ENCODE measurements at regions not wholly inside any gene's neighbourhood (a gene's known extent, or its start where the extent isn't known, plus 50 kb on each side); places are given as distances from the start of the nearest gene placed in this dataset.

- TF ChIP-seq CTCF (IDR thresholded peaks at IDR 0.05) = no peak
- DNase-seq (no peak), ATAC-seq (no peak)
- H3K9me3 ChIP-seq = no peaks in the 10 kb centered on the region
- no peak overlapping the region for H3K4me3 ChIP-seq
- WGBS, 3 donors = 84 to 90% (median 88%) methylated on average over 2 of the region's 2 CpGs
- intact Hi-C loops (cut with DNase I) = no loop called here
- H3K27ac ChIP-seq = no peak overlapping the region
- H3K27me3 ChIP-seq (ENCODE audit: insufficient read depth in 3 of 3, low read length in 2 of 3) = no peaks in the 10 kb centered on the region
- no peaks in the 10 kb centered on the region for H3K36me3 ChIP-seq (ENCODE audit: insufficient read depth in 1 of 2, low read depth in 1 of 2)
- H3K4me1 ChIP-seq = no peaks in the 10 kb centered on the region
Measured at GRCh38 chr11:37372667-37373066, 774.6 kb upstream of the RAG2 start.

GRCh38 chr11:37371346-37371970 lies 773.4 kb upstream of the RAG2 start:
- no peak for ATAC-seq
- H3K4me3 ChIP-seq = no peak overlapping the region
- no peaks in the 10 kb centered on the region for H3K27me3 ChIP-seq (ENCODE audit: insufficient read depth in 3 of 3, low read length in 2 of 3)
- no peaks in the 10 kb centered on the region for H3K36me3 ChIP-seq (ENCODE audit: insufficient read depth in 1 of 2, low read depth in 1 of 2)
- no peaks in the 10 kb centered on the region for H3K4me1 ChIP-seq
- no peaks in the 10 kb centered on the region for H3K9me3 ChIP-seq
- intact Hi-C loops (cut with DNase I) = no loop called here
- DNase-seq = no peak
- no peak for TF ChIP-seq CTCF (IDR thresholded peaks at IDR 0.05)
- no peak overlapping the region for H3K27ac ChIP-seq

GRCh38 chr11:37370817-37371216 lies 772.8 kb upstream of the RAG2 start:
- no peaks in the 10 kb centered on the region for H3K9me3 ChIP-seq
- no peak overlapping the region for H3K4me3 ChIP-seq
- H3K27me3 ChIP-seq (ENCODE audit: insufficient read depth in 3 of 3, low read length in 2 of 3) = no peaks in the 10 kb centered on the region
- intact Hi-C loops (cut with DNase I) = no loop called here
- no peak overlapping the region for H3K27ac ChIP-seq
- H3K4me1 ChIP-seq = no peaks in the 10 kb centered on the region
- 77 to 84% (median 84%) methylated on average over 2 of the region's 2 CpGs for whole genome bisulfite sequencing, 3 donors
- H3K36me3 ChIP-seq (ENCODE audit: insufficient read depth in 1 of 2, low read depth in 1 of 2) = no peaks in the 10 kb centered on the region
- DNase-seq (no peak), ATAC-seq (no peak)
- TF ChIP-seq CTCF (IDR thresholded peaks at IDR 0.05) = no peak

DNA sequence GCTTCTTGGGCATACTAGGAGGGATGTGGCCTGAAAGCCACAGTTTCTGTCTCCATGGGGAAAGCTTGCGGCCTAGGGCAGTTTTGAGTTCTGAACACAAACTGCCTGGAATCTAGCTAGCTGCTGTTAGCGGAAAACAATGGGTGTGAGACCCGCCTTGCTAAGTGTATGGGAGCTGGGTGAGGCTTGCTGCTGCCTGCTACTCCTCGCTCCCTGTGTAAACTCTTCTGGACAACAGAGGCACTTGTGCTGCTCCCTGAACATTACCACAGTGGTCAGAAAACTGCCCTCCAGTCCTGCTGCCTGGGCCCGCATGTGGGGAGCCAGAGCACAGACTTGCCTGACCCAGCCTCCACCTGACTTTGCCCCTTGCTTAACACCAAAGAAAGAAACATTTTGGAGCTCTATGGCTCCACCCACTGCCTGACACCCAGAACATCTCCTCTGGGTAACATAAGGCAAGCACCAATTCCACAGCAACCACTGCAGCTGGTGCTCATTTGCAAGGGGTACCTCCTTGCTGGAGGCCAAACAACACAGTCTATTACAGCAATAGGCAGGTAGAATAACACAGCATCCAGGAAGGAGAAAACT lies 766.3 kb upstream of the RAG2 start:
- Histone ChIP-seq H3K9me3 (no peaks in the 10 kb centered on the region), H3K36me3 (ENCODE audit: insufficient read depth in 1 of 2, low read depth in 1 of 2) (no peaks in the 10 kb centered on the region), H3K27me3 (ENCODE audit: insufficient read depth in 3 of 3, low read length in 2 of 3) (no peaks in the 10 kb centered on the region), H3K27ac (no peak overlapping the region), H3K4me1 (no peaks in the 10 kb centered on the region), H3K4me3 (no peak overlapping the region)
- intact Hi-C loops (cut with DNase I) = no loop called here
- TF ChIP-seq CTCF (IDR thresholded peaks at IDR 0.05) = no peak
- DNase-seq = no peak
- ATAC-seq = no peak
- 91 to 94% (median 94%) methylated on average over 5 of the region's 5 CpGs for WGBS, 3 donors

DNA sequence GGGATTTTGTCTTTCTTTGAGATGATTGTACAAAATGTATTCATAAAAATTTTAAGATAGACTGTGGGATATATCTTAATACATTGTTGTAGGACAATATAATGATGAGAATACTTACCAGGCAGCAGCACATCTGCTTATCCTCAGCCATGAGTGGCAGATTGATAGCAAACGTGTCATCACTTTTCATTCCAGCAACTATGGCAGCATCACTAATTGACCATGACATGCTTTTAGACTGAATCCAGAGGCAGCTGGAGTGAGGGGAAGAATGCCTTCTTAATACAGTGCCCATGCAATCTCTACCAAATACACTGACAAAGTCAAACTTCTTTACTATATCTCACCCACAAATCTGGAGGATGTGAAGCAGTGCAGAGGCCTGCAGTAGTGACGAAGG lies 755.2 kb upstream of the RAG2 start:
- DNase-seq (no peak), ATAC-seq (no peak)
- H3K36me3 ChIP-seq (ENCODE audit: insufficient read depth in 1 of 2, low read depth in 1 of 2) = no peaks in the 10 kb centered on the region
- H3K27ac ChIP-seq = no peak overlapping the region
- H3K4me3 ChIP-seq = no peak overlapping the region
- H3K9me3 ChIP-seq = no peaks in the 10 kb centered on the region
- no peaks in the 10 kb centered on the region for H3K4me1 ChIP-seq
- no peak for TF ChIP-seq CTCF (IDR thresholded peaks at IDR 0.05)
- 42 to 49% (median 46%) methylated on average over 2 of the region's 2 CpGs for WGBS, 3 donors
- H3K27me3 ChIP-seq (ENCODE audit: insufficient read depth in 3 of 3, low read length in 2 of 3) = no peaks in the 10 kb centered on the region
- intact Hi-C loops (cut with DNase I) = no loop called here

Data from psoas muscle (tissue), 7 donors.